HG02798 (cell line): ENCODE measurements at regions not wholly inside any gene's neighbourhood (a gene's known extent, or its start where the extent isn't known, plus 50 kb on each side); places are given as distances from the start of the nearest gene placed in this dataset.

Experiments used
- ATAC-seq: cut with Tn5 transposase; IDR thresholded peaks from one replicate; pipeline ENCODE4 v1.9.1; 2021; ENCODE audit warnings: mild to moderate bottlenecking; ENCODE audit not compliant: unreplicated experiment, poor library complexity

- ATAC-seq = no peak
These were observed 247.9 kb downstream of the ADGRL2 start for GRCh38 chr1:82048596-82048995.

GRCh38 chr1:82045221-82045620 is 244.5 kb downstream of the ADGRL2 start:
- ATAC-seq = no peak

- no peak for ATAC-seq
These were observed 243.8 kb downstream of the ADGRL2 start for GRCh38 chr1:82044536-82044935.

- no peak for ATAC-seq
These were observed 243.4 kb downstream of the ADGRL2 start for GRCh38 chr1:82044111-82044510.

GRCh38 chr1:82042306-82043060 is 241.7 kb downstream of the ADGRL2 start:
- ATAC-seq = no peak
